ENCODE measurements at regions not wholly inside any gene's neighbourhood (a gene's known extent, or its start where the extent isn't known, plus 50 kb on each side); places are given as distances from the start of the nearest gene placed in this dataset.

DNA sequence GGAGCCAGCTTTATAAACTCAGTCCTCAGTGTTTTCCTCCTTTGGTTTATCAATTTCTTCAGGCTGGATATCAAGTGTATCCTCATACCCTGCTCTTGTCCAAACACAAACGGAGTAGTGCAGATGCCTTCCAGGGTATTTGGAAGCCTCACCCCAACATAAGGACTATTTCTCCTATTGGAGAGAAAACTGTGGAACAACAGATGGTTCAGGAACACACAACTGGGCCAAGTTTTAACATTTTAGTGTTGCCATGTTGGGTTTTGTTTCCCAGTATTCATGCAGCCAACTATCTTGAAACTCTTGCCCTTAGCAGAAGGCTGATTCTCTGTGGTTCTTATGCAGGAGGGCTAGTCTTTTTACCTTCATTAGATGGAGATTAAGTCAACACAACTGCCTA lies 398.1 kb downstream of the GABRB3 start:
- DNase-seq, result peak; percentile 86

DNA sequence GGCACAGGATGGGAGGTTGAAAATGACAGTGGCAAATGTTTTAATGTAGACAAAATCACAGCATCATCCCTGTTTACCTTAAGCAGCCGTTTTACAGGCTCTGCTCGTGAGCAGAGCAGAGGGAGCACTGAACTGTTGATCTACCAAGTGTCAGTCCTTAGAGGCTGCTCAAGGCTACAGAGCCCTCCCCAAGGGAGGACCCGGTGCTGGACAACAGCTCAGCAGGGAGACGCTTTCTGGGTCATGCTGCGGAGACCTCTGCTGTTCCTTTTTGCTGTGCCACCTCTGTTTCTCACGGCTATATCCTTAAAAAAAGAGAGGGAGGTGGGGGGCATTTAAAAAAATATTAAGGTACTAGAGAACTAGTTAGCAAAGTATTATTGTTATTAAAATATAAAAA lies 400.2 kb downstream of the GABRB3 start:
- no peak for DNase-seq

DNA sequence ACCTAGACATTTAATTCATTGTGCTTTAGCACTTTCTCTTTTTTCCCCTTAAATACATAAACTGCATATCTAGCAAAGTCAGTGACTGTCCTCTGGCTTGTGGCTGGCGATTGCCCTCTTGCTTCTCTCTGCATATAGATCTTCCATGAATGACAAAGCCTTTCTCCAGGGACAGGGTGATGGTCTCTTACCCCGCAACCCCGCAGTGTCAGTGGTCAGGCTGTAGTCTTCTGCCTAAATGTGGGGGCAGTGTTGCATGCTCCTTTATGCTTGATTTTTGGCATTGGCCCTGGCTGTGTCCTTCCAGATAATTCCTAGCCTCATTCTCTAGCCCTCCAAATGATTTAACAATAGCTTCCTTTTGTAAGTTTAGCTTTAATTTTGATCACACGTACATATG lies 407.8 kb downstream of the GABRB3 start:
- DNase-seq, result no peak

DNA sequence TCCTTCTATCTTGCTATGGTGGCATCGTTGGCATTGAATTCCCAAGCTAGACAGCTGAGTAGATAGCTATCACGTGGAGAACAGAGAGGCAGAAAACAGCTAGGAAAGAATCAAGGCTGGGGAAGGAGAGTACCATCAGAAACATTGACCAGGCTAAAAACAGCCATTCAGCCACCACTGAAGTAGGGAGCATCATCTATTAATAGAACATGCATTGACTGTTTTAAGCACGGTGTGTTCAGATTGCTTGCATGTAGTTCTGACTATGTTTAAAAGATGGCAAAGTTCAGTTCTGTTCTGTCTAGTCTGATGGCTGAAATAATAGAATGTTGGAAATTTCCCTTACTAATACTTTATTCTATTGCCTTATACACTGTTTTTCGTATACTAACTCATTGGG lies 413.0 kb downstream of the GABRB3 start:
- DNase-seq, result no peak

DNA sequence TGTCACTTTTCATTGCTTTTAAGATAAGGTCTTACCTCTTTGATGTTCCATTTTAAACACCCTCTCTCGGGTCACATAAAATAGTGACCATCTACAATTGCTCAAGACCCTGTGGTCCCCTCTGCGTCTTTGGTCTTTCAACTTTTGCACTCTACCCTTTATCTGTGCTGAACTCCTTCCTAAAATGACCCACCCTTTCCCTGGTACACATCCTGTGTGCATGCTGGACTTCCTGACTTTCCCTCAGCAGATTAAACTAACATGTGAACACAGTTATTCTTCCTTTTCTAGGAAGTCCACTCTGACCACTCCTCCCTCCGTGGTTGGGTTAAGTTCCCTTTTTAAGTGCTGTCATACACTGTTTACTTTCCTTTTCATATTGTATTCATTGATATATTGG lies 414.2 kb downstream of the GABRB3 start:
- DNase-seq, result no peak

DNA sequence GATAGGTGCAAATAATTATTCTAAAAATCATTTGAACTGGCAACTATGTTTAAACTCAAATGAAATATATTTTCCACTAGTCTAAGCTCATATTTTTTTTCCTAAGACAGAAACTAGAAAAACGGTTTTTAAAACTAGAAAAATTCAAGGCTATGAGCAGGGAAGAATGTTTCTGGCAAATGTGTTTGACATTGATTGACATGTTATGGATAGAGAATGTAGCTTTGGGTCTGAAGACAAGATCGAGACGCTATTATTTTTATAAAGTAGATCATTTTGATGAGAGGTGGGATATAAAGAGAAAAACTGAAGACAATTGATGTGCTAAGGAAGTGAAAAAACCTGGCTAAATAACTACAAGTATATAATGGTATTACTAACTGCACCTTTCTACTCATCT lies 415.2 kb downstream of the GABRB3 start:
- DNase-seq, result no peak

DNA sequence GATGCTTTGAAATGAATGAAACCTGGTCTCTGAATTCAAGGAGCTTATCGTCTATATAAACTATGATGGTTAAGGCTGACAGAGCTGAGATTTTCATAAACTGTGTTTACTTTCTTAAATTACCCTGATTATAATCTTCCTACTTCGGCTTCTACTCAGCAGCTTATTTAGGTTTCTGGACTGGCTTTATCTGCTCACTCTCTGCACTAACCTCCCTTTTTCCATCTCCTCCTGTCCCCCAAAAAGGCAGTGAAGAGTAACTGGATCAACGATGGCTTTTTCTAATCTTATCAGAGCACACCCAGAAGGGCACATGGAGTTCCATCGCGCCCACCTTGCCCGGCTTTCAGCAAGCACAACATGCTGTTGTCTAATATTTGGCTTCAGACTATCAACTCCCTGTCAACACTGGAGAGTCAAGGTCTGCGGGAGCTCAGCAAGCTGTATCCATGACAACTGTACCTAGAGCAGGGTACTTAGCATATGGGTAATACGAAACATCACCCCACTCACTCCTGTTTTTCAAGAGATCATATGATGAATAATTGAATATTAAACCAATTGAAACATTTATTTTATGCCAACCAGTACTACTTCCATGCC lies 417.3 kb downstream of the GABRB3 start:
- peak; percentile 20 for DNase-seq

DNA sequence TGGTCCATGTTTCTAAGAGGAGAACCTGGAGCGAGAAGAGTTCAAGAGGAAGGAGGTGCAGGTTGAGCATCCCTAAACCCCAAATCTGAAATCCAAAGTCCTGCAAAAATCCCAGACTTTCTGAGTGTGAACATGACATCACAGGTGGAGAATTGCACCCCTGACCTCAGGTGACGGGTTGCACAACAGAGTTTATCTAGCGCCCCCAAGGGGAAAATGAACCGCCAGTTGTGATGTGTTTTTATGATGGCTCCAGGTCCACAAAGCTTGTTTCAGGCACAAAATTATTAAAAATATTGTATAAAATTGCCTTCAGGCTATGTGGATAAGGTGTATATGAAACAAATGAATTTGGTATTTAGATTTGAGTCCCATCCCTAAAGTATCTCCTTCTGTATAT lies 420.0 kb downstream of the GABRB3 start:
- no peak for DNase-seq

DNA sequence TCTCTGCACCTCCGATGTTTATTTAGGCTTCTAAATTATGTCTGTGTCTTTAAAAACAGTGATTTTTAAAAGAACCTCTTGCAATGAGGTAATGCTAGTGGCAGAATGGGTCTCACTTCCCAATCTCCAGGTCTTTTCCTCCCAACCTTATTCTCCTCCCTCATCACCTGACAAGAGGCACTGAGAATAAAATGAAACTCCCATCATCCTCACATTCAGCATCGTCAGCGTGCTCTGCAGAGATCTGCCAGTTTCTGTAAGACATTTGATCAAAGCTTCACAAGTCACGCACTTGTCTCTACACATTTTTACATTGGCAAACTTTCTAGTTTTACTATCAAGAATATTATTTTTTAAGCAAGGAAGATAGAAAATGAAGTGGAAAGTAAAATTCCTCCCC lies 420.5 kb downstream of the GABRB3 start:
- no peak for DNase-seq

DNA sequence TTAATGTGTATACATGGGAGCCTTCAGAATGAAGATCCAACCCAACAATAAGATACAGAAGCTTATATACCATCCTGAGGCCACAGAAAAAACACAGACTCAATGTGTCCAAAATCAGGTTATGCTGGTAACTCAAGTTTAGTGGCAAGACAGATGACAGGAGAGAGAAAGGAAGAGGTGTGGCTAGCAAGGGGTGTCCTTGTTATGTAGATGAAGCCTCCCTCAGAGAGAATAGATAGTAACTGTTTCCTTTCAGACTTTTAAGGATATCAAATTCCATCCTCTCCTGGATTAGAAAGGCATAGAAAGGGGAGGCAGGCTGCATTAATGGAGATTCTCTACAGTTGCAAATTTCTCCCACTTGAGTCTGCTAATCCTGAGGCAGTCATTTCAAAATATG lies 447.4 kb downstream of the GABRB3 start:
- no peak for DNase-seq

DNA sequence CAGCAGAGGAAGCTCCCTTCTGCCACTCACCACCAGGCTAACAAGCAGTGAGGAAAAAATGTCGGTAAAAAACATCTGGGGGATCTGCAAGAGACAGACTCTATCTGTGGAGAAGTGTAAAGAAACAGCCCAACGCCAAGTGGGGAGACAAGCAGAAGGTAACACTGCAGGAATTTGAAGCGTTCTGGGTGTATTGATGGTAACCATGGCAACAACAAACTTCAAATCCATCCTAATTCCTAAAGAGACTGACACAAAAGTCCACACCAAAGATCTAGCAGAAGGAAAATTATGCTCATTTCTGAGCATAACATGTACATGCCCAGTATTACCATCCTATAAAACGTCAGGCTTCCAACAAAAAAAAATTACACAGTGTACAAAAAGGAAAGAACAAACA lies 449.3 kb downstream of the GABRB3 start:
- DNase-seq, result no peak

DNA sequence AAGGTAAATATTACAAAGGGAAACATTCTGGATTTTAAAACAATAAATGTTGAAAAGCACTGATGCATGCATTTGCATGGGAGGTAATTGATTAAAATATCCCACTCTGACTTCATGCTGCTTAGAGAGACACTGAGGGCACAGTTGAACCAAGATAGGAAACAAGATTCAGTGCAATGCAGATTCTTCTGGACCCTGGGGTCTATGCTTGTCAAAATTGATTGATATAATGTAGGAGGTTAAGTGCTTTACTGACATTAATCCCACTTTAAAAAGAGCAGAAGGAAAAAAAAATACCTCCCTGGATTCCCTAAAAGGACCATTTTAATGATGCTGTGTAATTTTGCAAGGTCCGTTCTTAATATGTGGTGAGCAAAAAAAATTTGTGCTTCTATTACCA lies 454.2 kb downstream of the GABRB3 start:
- DNase-seq, result no peak

DNA sequence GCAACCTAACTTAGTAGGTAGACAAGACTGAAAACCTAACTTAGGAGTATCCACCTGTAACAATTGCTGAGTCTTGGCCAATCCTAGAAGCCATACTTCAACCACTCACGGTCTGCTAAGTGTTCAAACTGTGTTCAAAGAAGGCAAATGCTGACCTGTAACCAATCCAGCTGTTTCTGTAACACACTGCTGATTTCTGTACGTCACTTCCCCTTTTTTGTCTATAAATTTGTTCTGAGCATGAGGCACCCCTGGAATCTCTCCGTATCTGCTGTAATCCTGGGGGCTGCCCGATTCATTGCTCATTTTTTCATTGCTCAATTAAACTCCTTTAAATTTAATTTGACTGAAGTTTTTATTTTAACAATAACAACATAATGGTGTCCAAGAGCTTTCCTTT lies 451.4 kb upstream of the ATP10A start:
- DNase-seq, result no peak

DNA sequence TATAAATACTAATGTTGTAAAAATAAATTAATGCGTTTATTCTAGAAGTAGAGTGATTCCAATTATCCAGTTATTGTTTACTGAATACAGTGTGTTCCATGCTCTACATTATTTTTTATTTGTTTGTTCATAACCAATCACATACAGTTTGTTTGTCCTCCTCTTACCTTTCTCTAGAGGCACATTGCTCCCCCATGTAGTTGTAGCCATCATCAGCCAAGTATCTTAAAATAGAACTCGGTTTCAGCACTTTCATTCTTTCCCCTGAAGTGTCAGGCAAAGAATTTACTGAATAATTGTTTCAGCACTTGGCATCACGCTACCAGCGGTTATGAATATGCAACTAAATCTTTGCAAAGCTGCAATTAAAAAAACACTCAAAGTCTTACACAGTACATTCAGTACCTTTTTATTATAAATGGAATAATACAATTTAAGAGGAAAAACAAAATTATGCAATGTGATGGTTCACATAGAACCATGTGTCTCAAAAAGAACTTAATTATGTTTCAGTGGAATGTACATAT lies 448.6 kb upstream of the ATP10A start:
- DNase-seq, result no peak

DNA sequence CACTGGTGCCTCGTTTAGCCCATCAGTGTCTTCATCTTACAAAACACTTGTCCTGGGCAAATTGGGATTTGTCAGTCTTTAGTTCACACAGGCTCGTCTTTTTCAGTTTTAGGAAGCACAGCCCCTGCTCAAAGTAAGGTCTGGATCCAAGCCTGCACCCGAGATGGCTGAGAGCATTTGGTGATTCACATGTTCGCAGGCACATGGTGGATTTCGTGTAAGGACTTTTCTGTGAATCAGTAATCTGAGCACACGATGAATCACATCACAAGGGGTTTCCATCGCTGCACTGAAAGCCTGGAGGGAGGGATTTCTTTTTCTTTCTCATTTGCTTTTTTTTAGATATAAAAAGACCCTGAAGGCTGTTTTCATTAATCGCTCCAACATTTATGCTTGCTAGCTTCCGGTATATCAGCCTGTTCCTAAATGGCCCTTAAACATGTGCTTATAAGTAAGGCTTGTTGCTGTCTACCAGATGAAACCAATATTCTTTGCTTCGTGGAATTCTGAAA lies 435.6 kb upstream of the ATP10A start:
- no peak for DNase-seq

DNA sequence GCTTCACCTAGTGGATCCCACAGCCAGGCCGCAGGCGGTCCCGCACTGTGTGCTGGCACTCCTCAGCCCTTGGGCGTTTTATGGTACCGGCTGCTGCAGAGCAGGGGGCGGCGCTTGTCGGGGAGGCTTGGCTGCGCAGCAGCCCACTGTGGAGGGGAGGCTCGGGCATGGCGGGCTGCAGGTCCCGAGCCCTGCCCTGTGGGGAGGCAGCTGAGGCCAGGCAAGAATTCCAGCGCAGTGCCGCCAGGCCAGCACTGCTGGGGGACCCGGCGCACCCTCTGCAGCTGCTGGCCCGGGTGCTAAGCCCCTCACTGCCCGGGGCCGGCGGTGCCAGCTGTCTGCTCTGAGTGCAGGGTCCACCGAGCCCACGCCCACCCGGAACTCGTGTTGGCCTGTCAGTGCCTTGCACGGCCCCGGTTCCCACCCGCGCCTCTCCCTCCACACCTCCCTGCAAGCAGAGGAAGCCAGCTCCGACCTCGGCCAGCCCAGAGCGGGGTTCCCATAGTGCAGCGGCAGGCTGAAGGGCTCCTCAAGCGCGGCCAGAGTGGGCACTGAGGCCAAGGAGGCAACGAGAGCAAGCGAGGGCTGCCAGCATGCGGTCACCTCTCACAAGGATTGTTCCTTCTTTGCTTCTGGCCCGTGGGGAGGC lies 435.0 kb upstream of the ATP10A start:
- no peak for DNase-seq

DNA sequence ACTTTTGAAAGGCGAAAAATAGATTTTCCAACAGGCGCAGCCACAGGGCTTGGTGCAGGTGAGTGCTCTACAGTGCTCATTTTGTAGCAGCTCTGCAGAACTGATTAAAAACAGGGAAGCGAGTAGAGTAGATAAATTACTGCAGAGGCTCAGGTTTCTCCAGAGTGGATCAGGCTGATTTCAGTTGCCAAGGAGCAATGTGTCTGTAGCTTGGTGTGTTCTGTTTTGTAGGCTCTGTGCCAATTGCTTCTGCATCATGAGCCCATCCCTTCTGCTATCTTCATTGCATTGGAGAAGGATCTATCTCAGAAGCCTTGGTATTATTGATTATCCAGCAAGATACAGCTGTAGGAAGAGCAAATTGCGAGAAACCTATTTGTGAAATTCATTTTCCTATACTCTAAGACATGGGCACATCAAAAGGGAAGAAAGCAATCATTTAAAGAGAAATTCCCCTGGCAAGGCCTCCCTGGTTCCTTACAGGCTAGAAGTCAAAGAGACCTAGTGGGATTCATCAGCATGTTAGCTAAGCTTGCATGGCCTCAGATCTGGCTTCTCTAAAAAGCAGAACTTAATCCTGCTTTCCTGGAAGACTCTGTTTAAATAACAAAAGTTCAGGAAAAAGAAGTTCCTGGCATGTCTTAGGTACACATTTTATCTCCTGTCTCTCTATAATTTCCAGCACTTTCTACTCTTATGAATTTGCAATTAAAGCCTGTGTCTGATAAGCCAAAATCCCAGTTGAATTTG lies 432.4 kb upstream of the ATP10A start:
- peak; percentile 43 for DNase-seq

DNA sequence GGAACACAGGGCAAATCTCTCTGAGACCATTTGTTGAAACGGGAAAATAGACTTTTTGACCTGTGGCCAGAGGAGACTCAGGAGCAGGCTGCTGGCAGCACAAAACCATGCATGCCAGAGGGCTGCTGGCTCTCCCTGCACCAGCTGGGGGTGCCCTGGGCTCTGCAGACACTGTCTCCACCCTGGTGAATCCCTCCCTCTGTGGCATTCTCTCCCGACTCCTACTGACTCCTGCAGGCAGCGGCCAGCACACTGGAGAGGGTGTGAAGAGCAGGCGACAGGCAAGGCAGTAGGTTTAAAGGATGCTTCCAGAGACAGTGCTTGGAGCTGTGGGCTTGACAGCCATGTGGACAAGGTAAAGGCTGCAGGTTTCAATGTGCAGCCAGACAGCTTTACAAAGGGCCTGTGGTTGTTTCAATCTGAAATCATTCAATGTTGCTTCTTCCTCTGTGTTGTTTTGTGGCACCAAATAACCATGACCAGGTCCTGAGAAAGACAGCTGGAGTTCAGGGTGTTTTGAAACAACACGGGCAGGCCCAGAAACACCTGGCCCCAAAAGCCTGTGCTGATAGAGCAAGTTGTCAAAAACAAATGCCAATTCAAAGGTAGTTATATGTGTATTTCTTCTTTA lies 431.0 kb upstream of the ATP10A start:
- peak; percentile 58 for DNase-seq

DNA sequence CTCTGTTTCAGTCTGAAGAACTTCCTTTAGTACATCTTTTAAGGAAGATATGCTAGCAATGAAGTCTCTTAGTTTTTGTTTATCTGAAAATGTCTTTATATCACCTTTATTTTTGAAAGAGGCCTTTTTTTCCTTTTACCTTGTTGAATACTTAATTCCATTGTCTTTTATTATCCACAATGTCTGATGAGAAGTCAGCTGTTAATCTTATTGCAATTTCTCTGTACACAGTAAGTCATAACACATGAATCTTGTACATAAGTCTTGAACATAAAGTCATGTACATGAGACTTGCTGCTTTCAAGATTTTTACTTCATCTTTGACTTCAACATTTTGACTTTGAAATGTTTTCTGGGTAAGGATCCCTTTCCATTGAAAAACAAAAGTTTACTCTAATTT lies 424.3 kb upstream of the ATP10A start:
- DNase-seq, result no peak

DNA sequence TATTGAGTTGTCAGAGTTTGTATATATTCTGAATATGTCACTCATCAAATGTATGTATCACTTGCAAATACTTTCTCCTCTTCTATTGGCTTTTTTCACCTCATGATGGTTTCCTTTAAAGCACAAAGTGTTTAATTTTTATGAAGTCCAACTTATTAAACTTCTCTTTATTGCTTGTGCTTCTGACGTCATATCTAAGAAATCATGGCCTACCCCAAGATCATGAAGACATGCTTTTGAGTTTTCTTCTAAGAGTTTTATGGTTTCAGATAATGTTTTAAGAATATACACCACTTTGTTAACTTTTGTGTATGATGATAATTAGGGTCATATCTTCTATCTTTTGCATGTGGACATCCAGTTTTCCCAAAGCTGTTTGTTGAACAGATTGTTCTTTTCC lies 417.2 kb upstream of the ATP10A start:
- DNase-seq, result no peak

DNA sequence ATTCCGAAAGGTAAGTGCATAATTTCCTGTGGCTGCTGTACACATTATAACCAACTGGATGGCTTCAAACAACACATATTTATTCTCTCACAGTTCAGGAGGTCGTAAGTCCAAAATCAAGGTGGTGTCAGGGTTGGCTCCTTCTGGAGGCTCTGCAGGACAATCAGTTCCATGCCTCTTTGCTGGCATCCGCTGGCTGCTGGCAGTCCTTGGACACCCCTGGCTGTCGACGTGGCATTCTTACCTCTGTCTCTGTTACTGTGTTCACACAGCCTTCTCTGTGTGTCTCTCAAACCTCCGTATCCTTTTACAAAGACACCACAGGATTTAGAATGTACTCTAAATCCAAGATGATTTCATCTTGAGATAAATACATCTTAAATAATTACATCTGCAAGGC lies 398.8 kb upstream of the ATP10A start:
- no peak for DNase-seq

DNA sequence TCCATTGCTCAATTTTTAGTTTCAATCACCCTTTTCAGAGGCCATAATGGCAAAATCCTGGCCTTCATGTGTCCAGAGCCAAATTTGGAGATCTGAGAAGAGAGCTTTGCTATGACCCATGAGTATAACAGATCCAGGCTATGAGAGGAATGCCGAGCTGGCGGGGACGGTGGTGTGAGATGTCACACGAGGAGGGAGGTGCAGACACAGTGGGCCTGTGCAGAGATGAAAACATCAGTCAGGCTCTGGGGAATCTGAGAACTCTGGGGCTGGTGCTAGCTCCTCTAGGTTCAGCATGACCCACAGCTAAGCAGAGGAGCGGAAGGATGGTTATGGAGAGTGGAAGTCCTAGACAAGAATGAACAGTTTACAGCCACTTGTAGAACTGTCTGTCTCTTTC lies 398.3 kb upstream of the ATP10A start:
- no peak for DNase-seq

DNA sequence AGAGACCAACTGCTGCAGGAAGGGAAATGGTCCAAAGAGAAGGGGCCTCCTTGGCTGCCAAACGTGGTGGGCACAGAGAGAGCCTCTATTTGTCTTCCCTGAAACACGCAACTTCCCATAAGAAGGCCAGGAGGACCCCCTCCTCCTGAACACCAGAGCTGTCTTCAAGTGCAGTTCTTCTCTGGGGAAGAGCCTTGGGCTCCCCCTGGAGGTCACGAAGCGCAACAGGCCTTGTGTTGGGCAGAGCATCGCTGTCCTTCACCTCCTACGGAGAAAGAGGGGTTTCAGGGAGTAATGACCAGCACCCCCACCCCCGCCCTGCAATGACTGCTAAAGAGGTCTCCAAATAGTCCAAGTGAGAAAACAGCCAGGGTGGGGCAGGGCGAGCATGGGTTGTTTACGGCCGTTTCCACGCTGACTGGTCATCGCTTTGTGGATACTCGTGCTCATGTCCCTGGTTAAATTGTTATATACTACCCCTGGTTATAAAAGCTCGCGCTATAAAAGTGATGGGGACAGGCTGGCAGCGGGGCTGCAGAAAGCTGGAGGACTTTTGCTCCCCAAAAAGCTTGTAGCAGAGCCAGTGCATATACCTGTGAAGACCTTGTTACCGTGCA lies 397.5 kb upstream of the ATP10A start:
- no peak for DNase-seq
